ENCODE measurements at regions not wholly inside any gene's neighbourhood (a gene's known extent, or its start where the extent isn't known, plus 50 kb on each side); places are given as distances from the start of the nearest gene placed in this dataset.

DNA sequence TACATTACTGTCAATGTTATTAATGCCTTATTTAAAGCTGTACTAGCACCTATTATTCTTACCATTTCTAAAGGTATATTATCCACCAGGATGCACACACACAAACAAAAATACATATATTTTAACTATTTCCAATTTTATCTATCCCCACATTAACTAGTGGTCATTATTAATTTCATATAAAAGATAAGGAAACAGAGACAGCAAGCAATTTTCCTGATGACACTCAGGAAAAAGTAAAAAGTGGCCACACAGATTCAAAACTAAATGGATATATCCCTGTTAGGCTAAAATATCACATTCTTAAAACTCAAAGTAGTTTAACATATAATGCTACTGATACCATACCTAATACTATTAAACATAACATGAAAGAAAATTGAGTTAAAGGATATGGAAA is 534.1 kb downstream of the KCNT2 start:
- CTCF ChIA-PET = no interaction called here

DNA sequence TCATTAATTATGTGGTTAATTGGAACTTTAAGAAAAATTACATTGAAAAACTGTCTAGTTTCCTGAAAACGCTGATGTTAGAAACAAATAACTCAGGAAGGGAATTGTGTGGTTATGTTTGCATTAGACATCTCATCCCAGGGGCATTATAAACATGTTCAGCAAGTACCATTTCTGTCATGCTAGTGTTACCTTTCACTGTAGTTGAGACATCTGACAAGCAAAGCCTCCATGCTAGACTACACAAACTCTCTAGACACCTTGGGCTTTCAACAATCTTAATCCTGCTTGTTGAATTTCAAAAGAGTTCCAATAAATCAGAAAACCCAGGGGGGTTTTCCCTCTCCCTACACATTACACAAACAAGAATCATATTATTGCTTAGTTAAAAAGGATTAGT is 536.8 kb downstream of the KCNT2 start:
- CTCF ChIA-PET = no interaction called here
- POLR2A ChIA-PET = no interaction called here
- no peak overlapping the region for H3K4me3 ChIP-seq (ENCODE audit: low read depth, low read length)
- DNase-seq (ENCODE audit: low read depth, low spot score) = no peak
- TF ChIP-seq, protein P1, sequence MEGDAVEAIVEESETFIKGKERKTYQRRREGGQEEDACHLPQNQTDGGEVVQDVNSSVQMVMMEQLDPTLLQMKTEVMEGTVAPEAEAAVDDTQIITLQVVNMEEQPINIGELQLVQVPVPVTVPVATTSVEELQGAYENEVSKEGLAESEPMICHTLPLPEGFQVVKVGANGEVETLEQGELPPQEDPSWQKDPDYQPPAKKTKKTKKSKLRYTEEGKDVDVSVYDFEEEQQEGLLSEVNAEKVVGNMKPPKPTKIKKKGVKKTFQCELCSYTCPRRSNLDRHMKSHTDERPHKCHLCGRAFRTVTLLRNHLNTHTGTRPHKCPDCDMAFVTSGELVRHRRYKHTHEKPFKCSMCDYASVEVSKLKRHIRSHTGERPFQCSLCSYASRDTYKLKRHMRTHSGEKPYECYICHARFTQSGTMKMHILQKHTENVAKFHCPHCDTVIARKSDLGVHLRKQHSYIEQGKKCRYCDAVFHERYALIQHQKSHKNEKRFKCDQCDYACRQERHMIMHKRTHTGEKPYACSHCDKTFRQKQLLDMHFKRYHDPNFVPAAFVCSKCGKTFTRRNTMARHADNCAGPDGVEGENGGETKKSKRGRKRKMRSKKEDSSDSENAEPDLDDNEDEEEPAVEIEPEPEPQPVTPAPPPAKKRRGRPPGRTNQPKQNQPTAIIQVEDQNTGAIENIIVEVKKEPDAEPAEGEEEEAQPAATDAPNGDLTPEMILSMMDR (IDR thresholded peaks at IDR 0.05; ENCODE audit: insufficient read depth, low read length, missing control alignments) = no peak

More for the DNA sequence above, 534.1 kb downstream of the KCNT2 start:
- H3K4me3 ChIP-seq (ENCODE audit: low read depth, low read length) = no peak overlapping the region
- TF ChIP-seq, protein P1 (IDR thresholded peaks at IDR 0.05; ENCODE audit: insufficient read depth, low read length, missing control alignments) = no peak
- no peak for DNase-seq (ENCODE audit: low read depth, low spot score)
- POLR2A ChIA-PET = no interaction called here

DNA sequence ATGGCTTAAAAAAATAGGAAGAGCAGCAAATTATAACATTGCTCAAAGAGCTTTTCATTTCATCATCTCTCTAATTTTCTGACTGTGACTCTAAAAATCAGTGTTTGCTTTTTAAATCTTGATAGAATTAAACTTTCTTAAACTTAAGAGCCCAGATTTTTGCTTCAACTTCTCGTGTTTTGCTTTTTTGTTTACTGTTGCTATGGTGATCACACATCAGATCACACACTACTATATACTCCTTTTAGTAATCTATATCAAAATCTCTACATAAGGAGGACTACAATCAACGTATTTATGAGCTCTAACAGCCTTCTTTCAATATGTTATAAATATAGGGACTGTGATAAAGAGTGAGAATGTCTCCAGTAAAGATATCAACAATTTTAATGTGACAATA is 537.3 kb downstream of the KCNT2 start:
- CTCF ChIA-PET = no interaction called here
- no peak for DNase-seq (ENCODE audit: low read depth, low spot score)
- POLR2A ChIA-PET = no interaction called here
- H3K4me3 ChIP-seq (ENCODE audit: low read depth, low read length) = no peak overlapping the region
- TF ChIP-seq, protein P1 (IDR thresholded peaks at IDR 0.05; ENCODE audit: insufficient read depth, low read length, missing control alignments) = no peak

DNA sequence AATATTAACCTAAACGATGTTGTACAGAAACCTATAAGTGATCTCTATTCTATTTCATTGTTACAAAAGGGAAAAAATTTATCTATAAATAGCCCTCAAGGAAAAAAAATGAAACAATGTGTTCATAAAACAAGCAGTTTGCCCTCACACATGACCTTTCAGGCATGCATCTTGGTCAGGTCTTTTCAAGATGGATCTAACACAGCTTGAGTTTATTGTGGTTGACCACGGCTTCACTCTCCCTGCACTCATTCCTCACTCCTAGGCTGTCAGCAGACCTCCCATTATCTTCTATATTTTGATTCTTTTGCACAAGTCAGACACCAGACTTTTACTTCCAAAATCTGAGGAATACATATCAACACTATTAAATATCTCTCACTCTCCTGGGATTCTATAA is 544.3 kb downstream of the KCNT2 start:
- ChIA-PET POLR2A (no interaction called here), CTCF (no interaction called here)
- TF ChIP-seq, protein P1 (IDR thresholded peaks at IDR 0.05; ENCODE audit: insufficient read depth, low read length, missing control alignments) = no peak
- no peak overlapping the region for H3K4me3 ChIP-seq (ENCODE audit: low read depth, low read length)
- DNase-seq (ENCODE audit: low read depth, low spot score) = no peak

DNA sequence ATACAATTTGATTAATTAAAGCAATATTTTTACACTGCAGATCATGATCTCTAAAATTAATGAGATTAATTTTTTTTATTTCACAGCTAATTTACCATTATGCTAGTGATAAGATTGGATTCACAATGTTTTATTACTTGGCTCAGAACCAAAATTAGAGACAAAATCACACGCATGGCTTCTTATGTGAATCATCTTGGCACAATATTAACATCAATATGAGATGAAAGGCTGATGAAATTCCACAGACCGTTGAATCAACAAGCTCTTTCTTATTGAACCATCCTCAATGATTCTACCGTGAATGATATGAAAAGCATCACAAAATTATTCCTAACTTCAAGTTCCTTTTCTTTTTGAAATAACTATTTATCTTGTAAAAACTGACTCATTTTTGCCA is 544.9 kb downstream of the KCNT2 start:
- ChIA-PET POLR2A (no interaction called here), CTCF (no interaction called here)

DNA sequence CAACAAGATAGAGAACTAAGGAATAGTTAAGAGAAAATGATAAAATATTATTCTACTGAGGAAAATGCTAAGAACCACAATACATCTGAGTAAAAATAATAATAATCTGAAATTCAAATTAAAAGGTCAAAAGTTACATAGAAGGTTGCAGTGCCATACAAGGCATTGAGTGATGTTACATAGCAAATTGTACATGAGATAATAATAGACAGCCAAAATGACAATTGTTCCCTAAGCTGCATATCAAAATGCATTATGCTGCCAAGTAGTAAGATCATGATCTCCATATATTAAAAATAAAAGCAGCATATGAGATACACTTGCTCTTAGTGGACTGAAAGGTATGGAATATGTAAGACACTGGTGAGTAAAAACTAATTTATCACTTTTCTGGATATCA is 547.7 kb downstream of the KCNT2 start:
- ChIA-PET POLR2A (no interaction called here), CTCF (no interaction called here)
- H3K4me3 ChIP-seq (ENCODE audit: low read depth, low read length) = no peak overlapping the region
- TF ChIP-seq, protein P1 (IDR thresholded peaks at IDR 0.05; ENCODE audit: insufficient read depth, low read length, missing control alignments) = no peak
- no peak for DNase-seq (ENCODE audit: low read depth, low spot score)

More for the DNA sequence above, 544.9 kb downstream of the KCNT2 start:
- TF ChIP-seq, protein P1 (IDR thresholded peaks at IDR 0.05; ENCODE audit: insufficient read depth, low read length, missing control alignments) = no peak
- H3K4me3 ChIP-seq (ENCODE audit: low read depth, low read length) = no peak overlapping the region
- DNase-seq (ENCODE audit: low read depth, low spot score) = no peak

Data from AG04449 (cell line).